Uterus (tissue), 3 donors: ENCODE measurements at regions not wholly inside any gene's neighbourhood (a gene's known extent, or its start where the extent isn't known, plus 50 kb on each side); places are given as distances from the start of the nearest gene placed in this dataset.

Source experiments
- DNase-seq, 2 donors: peaks; one replicate each; pipeline ENCODE4 v3.0.0-alpha.2; 2019 to 2020
- H3K27ac ChIP-seq, 2 donors: fragments of 200-600 bp; sonication (generic); 1 replicate in 1 of 2; 2 replicates in 1 of 2; pipeline ENCODE4 v1.5.1; 2016 to 2018
- H3K27me3 ChIP-seq, 2 donors: fragments of 200-600 bp; sonication (generic); one replicate each; pipeline ENCODE4 v1.5.1; 2018 to 2019; ENCODE audit warnings: control low read depth in 1 of 2
- H3K36me3 ChIP-seq, 2 donors: fragments of 200-600 bp; sonication (generic); one replicate each; pipeline ENCODE4 v1.5.1; 2019; ENCODE audit warnings: control low read depth in 1 of 2
- H3K4me1 ChIP-seq, 2 donors: fragments of 200-600 bp; sonication (generic); one replicate each; pipeline ENCODE4 v1.5.1; 2018 to 2019; ENCODE audit warnings: control low read depth in 1 of 2
- H3K4me3 ChIP-seq, 2 donors: fragments of 200-600 bp; sonication (generic); 1 replicate in 1 of 2; 2 replicates in 1 of 2; pipeline ENCODE4 v1.5.1; 2018 to 2019; ENCODE audit warnings: mild to moderate bottlenecking in 1 of 2
- H3K9me3 ChIP-seq, 2 donors: fragments of 200-600 bp; sonication (generic); one replicate each; pipeline ENCODE4 v1.5.1; 2019; ENCODE audit warnings: control low read depth in 1 of 2
- POLR2A ChIP-seq, 2 donors: fragments of 450-650 bp; IDR thresholded peaks; one replicate each; pipeline ENCODE4 v1.6.1; 2016; ENCODE audit warnings: antibody characterized with exemption in 2 of 2, mild to moderate bottlenecking in 1 of 2, moderate library complexity in 1 of 2
- intact Hi-C: fragments of 100-400 bp; cut with DNase I; formaldehyde crosslinking; loops from one replicate; pipeline ENCODE4 v1.15.1; 2023; ENCODE audit warnings: low total_unique reads
- TF ChIP-seq, protein P1 (sequence below), 4 experiments: fragments of 200-600 bp in 2 of 4; fragments of 450-650 bp in 2 of 4; sonication (generic) in 2 of 4; IDR thresholded peaks; one replicate each; pipeline ENCODE4 v1.5.1; 2016 to 2019; ENCODE audit warnings: antibody characterized with exemption in 4 of 4, mild to moderate bottlenecking in 2 of 4, moderate library complexity in 1 of 4
- donor health status: DM: yes; HTN: yes; CAD: no.

DNA sequence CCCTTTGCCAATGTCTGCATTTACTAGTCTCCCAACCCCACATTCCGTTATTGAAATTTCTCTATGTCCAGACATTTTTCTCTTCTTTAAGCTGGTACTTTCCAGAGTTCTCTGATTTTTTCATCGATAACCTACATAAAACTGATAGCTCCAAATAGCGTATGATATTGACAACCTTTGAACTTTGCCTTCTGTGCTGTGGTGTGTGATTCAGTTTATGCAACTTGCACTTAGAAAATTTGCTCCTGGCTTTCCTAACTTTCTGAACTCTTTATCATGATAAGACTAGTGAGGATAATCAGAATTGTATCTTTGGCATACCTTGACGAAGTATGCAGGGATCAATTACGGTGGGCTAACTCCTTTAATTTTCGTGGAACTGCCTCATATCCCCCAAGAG, 1261.3 kb downstream of the SI start:
- no peaks in the 10 kb centered on the region for H3K27me3 ChIP-seq
- no peak overlapping the region for H3K4me3 ChIP-seq
- no peaks in the 10 kb centered on the region for H3K4me1 ChIP-seq

DNA sequence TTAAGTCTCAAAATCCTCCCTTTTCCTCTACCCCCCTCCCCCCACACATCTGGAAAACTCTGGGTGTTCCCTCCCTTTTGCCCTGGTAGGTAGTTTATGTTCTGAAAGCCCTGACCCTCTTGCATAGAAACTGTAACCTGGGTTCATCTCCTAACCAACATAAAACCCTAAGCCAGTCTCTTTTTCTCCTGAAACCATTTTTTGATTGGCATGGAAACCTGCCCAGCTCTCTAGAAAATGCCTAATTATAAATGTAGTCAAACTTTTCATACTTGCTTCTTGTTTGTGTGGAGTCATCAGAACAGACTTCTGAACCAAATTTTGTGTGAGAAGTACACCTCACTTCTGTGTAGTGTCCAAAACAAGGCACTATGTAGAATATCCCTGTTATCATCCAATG, 1264.4 kb downstream of the SI start:
- intact Hi-C loops = no loop called here
- Histone ChIP-seq H3K27me3 (no peaks in the 10 kb centered on the region), H3K4me1 (no peaks in the 10 kb centered on the region), H3K9me3 (no peaks in the 10 kb centered on the region), H3K4me3 (no peak overlapping the region), H3K36me3 (no peaks in the 10 kb centered on the region), H3K27ac (no peak overlapping the region)
- no peak for DNase-seq
- no peak for TF ChIP-seq POLR2A (IDR thresholded peaks at IDR 0.05)
- TF ChIP-seq, protein P1, sequence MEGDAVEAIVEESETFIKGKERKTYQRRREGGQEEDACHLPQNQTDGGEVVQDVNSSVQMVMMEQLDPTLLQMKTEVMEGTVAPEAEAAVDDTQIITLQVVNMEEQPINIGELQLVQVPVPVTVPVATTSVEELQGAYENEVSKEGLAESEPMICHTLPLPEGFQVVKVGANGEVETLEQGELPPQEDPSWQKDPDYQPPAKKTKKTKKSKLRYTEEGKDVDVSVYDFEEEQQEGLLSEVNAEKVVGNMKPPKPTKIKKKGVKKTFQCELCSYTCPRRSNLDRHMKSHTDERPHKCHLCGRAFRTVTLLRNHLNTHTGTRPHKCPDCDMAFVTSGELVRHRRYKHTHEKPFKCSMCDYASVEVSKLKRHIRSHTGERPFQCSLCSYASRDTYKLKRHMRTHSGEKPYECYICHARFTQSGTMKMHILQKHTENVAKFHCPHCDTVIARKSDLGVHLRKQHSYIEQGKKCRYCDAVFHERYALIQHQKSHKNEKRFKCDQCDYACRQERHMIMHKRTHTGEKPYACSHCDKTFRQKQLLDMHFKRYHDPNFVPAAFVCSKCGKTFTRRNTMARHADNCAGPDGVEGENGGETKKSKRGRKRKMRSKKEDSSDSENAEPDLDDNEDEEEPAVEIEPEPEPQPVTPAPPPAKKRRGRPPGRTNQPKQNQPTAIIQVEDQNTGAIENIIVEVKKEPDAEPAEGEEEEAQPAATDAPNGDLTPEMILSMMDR (IDR thresholded peaks at IDR 0.05) = no peak

More for the DNA sequence above, 1261.3 kb downstream of the SI start:
- TF ChIP-seq, protein P1 (IDR thresholded peaks at IDR 0.05) = no peak
- TF ChIP-seq POLR2A (IDR thresholded peaks at IDR 0.05) = no peak
- no peak overlapping the region for H3K27ac ChIP-seq
- intact Hi-C loops = no loop called here
- H3K36me3 ChIP-seq = no peaks in the 10 kb centered on the region
- H3K9me3 ChIP-seq = no peaks in the 10 kb centered on the region
- DNase-seq = no peak

DNA sequence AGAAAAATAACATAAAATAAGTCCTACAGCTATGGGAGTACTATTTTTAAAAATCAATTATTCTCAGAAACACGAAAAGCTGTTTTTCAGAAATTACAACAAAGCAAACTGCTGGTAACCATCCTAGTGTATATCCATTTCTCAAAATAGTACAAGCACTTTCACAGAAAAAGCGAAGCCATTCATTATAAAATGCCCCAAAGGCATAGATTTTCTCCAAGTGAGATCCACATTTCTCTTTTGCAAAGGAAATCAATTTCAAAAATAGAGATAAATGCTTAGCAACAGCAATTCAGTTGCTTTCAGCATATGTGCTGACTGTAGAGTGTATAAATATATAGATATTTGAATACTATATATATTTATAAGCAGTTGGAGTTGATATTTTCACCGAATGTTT, 1266.3 kb downstream of the SI start:
- intact Hi-C loops = no loop called here
- Histone ChIP-seq H3K36me3 (no peaks in the 10 kb centered on the region), H3K4me3 (no peak overlapping the region), H3K27me3 (no peaks in the 10 kb centered on the region), H3K27ac (no peak overlapping the region), H3K4me1 (no peaks in the 10 kb centered on the region), H3K9me3 (no peaks in the 10 kb centered on the region)
- TF ChIP-seq, protein P1 (IDR thresholded peaks at IDR 0.05) = no peak
- no peak for TF ChIP-seq POLR2A (IDR thresholded peaks at IDR 0.05)
- no peak for DNase-seq

DNA sequence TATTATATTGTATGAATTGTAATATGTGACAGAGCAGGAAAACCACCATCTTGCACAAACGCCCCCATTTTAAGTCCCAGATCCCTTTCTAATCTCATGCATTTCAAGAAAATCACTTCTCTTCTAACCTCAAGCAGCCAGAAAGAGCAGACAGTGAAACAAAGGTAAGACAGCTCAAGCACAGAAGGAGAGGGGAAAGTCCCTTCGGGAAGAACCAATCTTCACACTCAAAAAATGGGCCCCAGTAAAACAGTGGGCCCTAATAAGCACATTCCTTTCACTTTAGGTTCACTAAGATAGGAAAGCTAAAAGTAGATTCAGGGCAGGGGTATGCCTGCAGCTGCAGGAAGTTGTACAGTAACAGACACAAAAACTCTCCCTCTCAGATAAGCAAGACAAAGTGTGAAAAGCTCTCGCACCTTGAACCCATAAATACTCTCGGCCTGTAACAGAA, 1268.7 kb downstream of the SI start:
- no peak for TF ChIP-seq POLR2A (IDR thresholded peaks at IDR 0.05)
- TF ChIP-seq, protein P1 (IDR thresholded peaks at IDR 0.05) = no peak
- Histone ChIP-seq H3K27ac (no peak overlapping the region), H3K9me3 (no peaks in the 10 kb centered on the region), H3K36me3 (no peaks in the 10 kb centered on the region), H3K4me3 (no peak overlapping the region), H3K4me1 (no peaks in the 10 kb centered on the region), H3K27me3 (no peaks in the 10 kb centered on the region)
- no peak for DNase-seq
- intact Hi-C loops = no loop called here

GRCh38 chr3:163786416-163786815, 1291.9 kb downstream of the SI start:
- no peaks in the 10 kb centered on the region for H3K36me3 ChIP-seq
- intact Hi-C loops = no loop called here
- H3K4me3 ChIP-seq = no peak overlapping the region
- H3K27me3 ChIP-seq = no peaks in the 10 kb centered on the region
- H3K9me3 ChIP-seq = no peaks in the 10 kb centered on the region
- H3K27ac ChIP-seq = no peak overlapping the region
- DNase-seq = no peak
- no peaks in the 10 kb centered on the region for H3K4me1 ChIP-seq
- TF ChIP-seq, protein P1 (IDR thresholded peaks at IDR 0.05) = no peak
- no peak for TF ChIP-seq POLR2A (IDR thresholded peaks at IDR 0.05)
